ENCODE measurements at regions not wholly inside any gene's neighbourhood (a gene's known extent, or its start where the extent isn't known, plus 50 kb on each side); places are given as distances from the start of the nearest gene placed in this dataset.
A peak's percentile ranks its signal among the peaks of the same experiment; 100 is the strongest.

- Histone ChIP-seq H4K12ac (ENCODE audit: low read depth, low read length) (no peak overlapping the region), H3K9me3 (ENCODE audit: insufficient read depth, low read depth, low read length) (no peaks in the 10 kb centered on the region), H4K8ac (ENCODE audit: low read depth, low read length) (no peak overlapping the region), H4K91ac (ENCODE audit: low read depth, low read length) (no peak overlapping the region), H3K79me2 (ENCODE audit: control insufficient read depth, insufficient read depth, low read length, poor library complexity) (no peaks in the 10 kb centered on the region), H3K4me3 (ENCODE audit: low read depth, low read length) (no peak overlapping the region), H2AFZ (ENCODE audit: insufficient read depth, low read length, poor library complexity) (no peak overlapping the region), H3K4ac (ENCODE audit: low read depth, low read length) (no peak overlapping the region), H3K4me2 (ENCODE audit: low read length) (no peak overlapping the region), H3K79me1 (ENCODE audit: low read length) (no peaks in the 10 kb centered on the region), H3K18ac (ENCODE audit: low read length) (no peak overlapping the region), H2AK5ac (ENCODE audit: low read length) (no peak overlapping the region), H3K9ac (ENCODE audit: low read length) (no peak overlapping the region), H3K4me1 (ENCODE audit: control insufficient read depth in 1 of 2, insufficient read depth in 2 of 2, low read length in 2 of 2) (peaks cover 0 to 2% of the 10 kb centered on the region in 2 experiments), H2BK12ac (ENCODE audit: low read length) (no peak overlapping the region), H3K23ac (ENCODE audit: low read length) (no peak overlapping the region), H3K27ac (ENCODE audit: low read depth, low read length) (no peak overlapping the region), H3K14ac (ENCODE audit: low read length) (no peak overlapping the region), H3K27me3 (ENCODE audit: insufficient read depth, low read length) (no peaks in the 10 kb centered on the region), H2BK120ac (ENCODE audit: insufficient read depth, low read length, poor library complexity) (no peak overlapping the region), H3K36me3 (ENCODE audit: control insufficient read depth in 1 of 2, insufficient read depth in 2 of 2, low read length in 2 of 2) (no peaks in the 10 kb centered on the region), H2BK5ac (ENCODE audit: low read depth, low read length, poor library complexity) (no peak overlapping the region)
- no CpG with 5 or more reads among the region's 5 CpGs for WGBS (ENCODE audit: extremely low coverage, insufficient coverage, insufficient read length)
- DNase-seq = peak; percentile 7 to 80
Measured at GRCh38 chr11:104668797-104669463, 229.3 kb downstream of the CASP12 start.

- Histone ChIP-seq H2BK5ac (ENCODE audit: low read depth, low read length, poor library complexity) (no peak overlapping the region), H3K27ac (ENCODE audit: low read depth, low read length) (no peak overlapping the region), H4K91ac (ENCODE audit: low read depth, low read length) (no peak overlapping the region), H3K4ac (ENCODE audit: low read depth, low read length) (no peak overlapping the region), H4K12ac (ENCODE audit: low read depth, low read length) (no peak overlapping the region), H2AFZ (ENCODE audit: insufficient read depth, low read length, poor library complexity) (no peak overlapping the region), H3K4me2 (ENCODE audit: low read length) (no peak overlapping the region), H3K18ac (ENCODE audit: low read length) (no peak overlapping the region), H4K8ac (ENCODE audit: low read depth, low read length) (no peak overlapping the region), H3K23ac (ENCODE audit: low read length) (no peak overlapping the region), H2BK12ac (ENCODE audit: low read length) (no peak overlapping the region), H3K27me3 (ENCODE audit: insufficient read depth, low read length) (no peaks in the 10 kb centered on the region), H2BK120ac (ENCODE audit: insufficient read depth, low read length, poor library complexity) (no peak overlapping the region), H2AK5ac (ENCODE audit: low read length) (no peak overlapping the region), H3K4me3 (ENCODE audit: low read depth, low read length) (no peak overlapping the region), H3K79me2 (ENCODE audit: control insufficient read depth, insufficient read depth, low read length, poor library complexity) (no peaks in the 10 kb centered on the region), H3K4me1 (ENCODE audit: control insufficient read depth in 1 of 2, insufficient read depth in 2 of 2, low read length in 2 of 2) (peaks cover 0 to 4% of the 10 kb centered on the region in 2 experiments), H3K9me3 (ENCODE audit: insufficient read depth, low read depth, low read length) (no peaks in the 10 kb centered on the region), H3K9ac (ENCODE audit: low read length) (no peak overlapping the region), H3K79me1 (ENCODE audit: low read length) (no peaks in the 10 kb centered on the region), H3K36me3 (ENCODE audit: control insufficient read depth in 1 of 2, insufficient read depth in 2 of 2, low read length in 2 of 2) (no peaks in the 10 kb centered on the region), H3K14ac (ENCODE audit: low read length) (no peak overlapping the region)
- no CpG with 5 or more reads among the region's 2 CpGs for WGBS (ENCODE audit: extremely low coverage, insufficient coverage, insufficient read length)
- DNase-seq = no peak
Measured at GRCh38 chr11:104666624-104667023, 231.6 kb downstream of the CASP12 start.

- Histone ChIP-seq H4K12ac (ENCODE audit: low read depth, low read length) (no peak overlapping the region), H3K9me3 (ENCODE audit: insufficient read depth, low read depth, low read length) (no peaks in the 10 kb centered on the region), H3K79me2 (ENCODE audit: control insufficient read depth, insufficient read depth, low read length, poor library complexity) (no peaks in the 10 kb centered on the region), H3K27me3 (ENCODE audit: insufficient read depth, low read length) (no peaks in the 10 kb centered on the region), H2BK120ac (ENCODE audit: insufficient read depth, low read length, poor library complexity) (no peak overlapping the region), H3K4ac (ENCODE audit: low read depth, low read length) (no peak overlapping the region), H3K4me1 (ENCODE audit: control insufficient read depth in 1 of 2, insufficient read depth in 2 of 2, low read length in 2 of 2) (peaks cover 0 to 4% of the 10 kb centered on the region in 2 experiments), H4K8ac (ENCODE audit: low read depth, low read length) (no peak overlapping the region), H3K18ac (ENCODE audit: low read length) (no peak overlapping the region), H3K4me2 (ENCODE audit: low read length) (no peak overlapping the region), H3K79me1 (ENCODE audit: low read length) (no peaks in the 10 kb centered on the region), H3K36me3 (ENCODE audit: control insufficient read depth in 1 of 2, insufficient read depth in 2 of 2, low read length in 2 of 2) (no peaks in the 10 kb centered on the region), H3K23ac (ENCODE audit: low read length) (no peak overlapping the region), H3K27ac (ENCODE audit: low read depth, low read length) (no peak overlapping the region), H4K91ac (ENCODE audit: low read depth, low read length) (no peak overlapping the region), H2BK5ac (ENCODE audit: low read depth, low read length, poor library complexity) (no peak overlapping the region), H2BK12ac (ENCODE audit: low read length) (no peak overlapping the region), H3K4me3 (ENCODE audit: low read depth, low read length) (no peak overlapping the region), H3K9ac (ENCODE audit: low read length) (no peak overlapping the region), H2AK5ac (ENCODE audit: low read length) (no peak overlapping the region), H2AFZ (ENCODE audit: insufficient read depth, low read length, poor library complexity) (no peak overlapping the region), H3K14ac (ENCODE audit: low read length) (no peak overlapping the region)
- DNase-seq = peak in 1 of 2 donors; percentile 53
- WGBS (ENCODE audit: extremely low coverage, insufficient coverage, insufficient read length) = no CpG with 5 or more reads among the region's 3 CpGs
Measured at GRCh38 chr11:104665641-104666040, 232.6 kb downstream of the CASP12 start.

- H4K8ac ChIP-seq (ENCODE audit: low read depth, low read length) = no peak overlapping the region
- H3K36me3 ChIP-seq (ENCODE audit: control insufficient read depth in 1 of 2, insufficient read depth in 2 of 2, low read length in 2 of 2) = no peaks in the 10 kb centered on the region
- no peaks in the 10 kb centered on the region for H3K9me3 ChIP-seq (ENCODE audit: insufficient read depth, low read depth, low read length)
- H3K4ac ChIP-seq (ENCODE audit: low read depth, low read length) = no peak overlapping the region
- H4K91ac ChIP-seq (ENCODE audit: low read depth, low read length) = no peak overlapping the region
- no peak overlapping the region for H2BK12ac ChIP-seq (ENCODE audit: low read length)
- no peaks in the 10 kb centered on the region for H3K79me1 ChIP-seq (ENCODE audit: low read length)
- no peak overlapping the region for H3K4me3 ChIP-seq (ENCODE audit: low read depth, low read length)
- H3K9ac ChIP-seq (ENCODE audit: low read length) = no peak overlapping the region
- no CpG with 5 or more reads among the region's 4 CpGs for WGBS (ENCODE audit: extremely low coverage, insufficient coverage, insufficient read length)
- no peak overlapping the region for H3K14ac ChIP-seq (ENCODE audit: low read length)
- no peak overlapping the region for H2BK120ac ChIP-seq (ENCODE audit: insufficient read depth, low read length, poor library complexity)
- H3K18ac ChIP-seq (ENCODE audit: low read length) = no peak overlapping the region
- no peak for DNase-seq
- no peak overlapping the region for H2AFZ ChIP-seq (ENCODE audit: insufficient read depth, low read length, poor library complexity)
- H3K27me3 ChIP-seq (ENCODE audit: insufficient read depth, low read length) = no peaks in the 10 kb centered on the region
- H3K4me1 ChIP-seq (ENCODE audit: control insufficient read depth in 1 of 2, insufficient read depth in 2 of 2, low read length in 2 of 2) = peaks cover 0 to 2% of the 10 kb centered on the region in 2 experiments
- no peak overlapping the region for H3K23ac ChIP-seq (ENCODE audit: low read length)
- no peak overlapping the region for H2AK5ac ChIP-seq (ENCODE audit: low read length)
- no peak overlapping the region for H3K4me2 ChIP-seq (ENCODE audit: low read length)
- H3K27ac ChIP-seq (ENCODE audit: low read depth, low read length) = no peak overlapping the region
- H4K12ac ChIP-seq (ENCODE audit: low read depth, low read length) = no peak overlapping the region
- no peaks in the 10 kb centered on the region for H3K79me2 ChIP-seq (ENCODE audit: control insufficient read depth, insufficient read depth, low read length, poor library complexity)
- H2BK5ac ChIP-seq (ENCODE audit: low read depth, low read length, poor library complexity) = no peak overlapping the region
Measured at GRCh38 chr11:104663190-104664140, 234.8 kb downstream of the CASP12 start.

Measured in trophoblast cell (in vitro differentiated cells and primary cell).